GM18511 (cell line): ENCODE measurements at regions not wholly inside any gene's neighbourhood (a gene's known extent, or its start where the extent isn't known, plus 50 kb on each side); places are given as distances from the start of the nearest gene placed in this dataset.
A peak's percentile ranks its signal among the peaks of the same experiment; 100 is the strongest.

ENCODE experiments used
- ATAC-seq: cut with Tn5 transposase; IDR thresholded peaks from one replicate; pipeline ENCODE4 v1.9.1; 2021; ENCODE audit warnings: mild to moderate bottlenecking, moderate library complexity; ENCODE audit not compliant: unreplicated experiment

GRCh38 chr10:88122145-88122544 lies 258.7 kb downstream of the PTEN start:
- ATAC-seq: no peak

- no peak for ATAC-seq
These were observed 259.2 kb downstream of the PTEN start for GRCh38 chr10:88122576-88122975.

- ATAC-seq: no peak
These were observed 262.3 kb downstream of the PTEN start for GRCh38 chr10:88125766-88126165.

GRCh38 chr10:88126699-88127098 lies 263.3 kb downstream of the PTEN start:
- no peak for ATAC-seq

GRCh38 chr10:88127269-88127668 lies 263.8 kb downstream of the PTEN start:
- ATAC-seq: no peak

- no peak for ATAC-seq
These were observed 264.3 kb downstream of the PTEN start for GRCh38 chr10:88127766-88128165.

GRCh38 chr10:88129013-88129412 lies 265.6 kb downstream of the PTEN start:
- no peak for ATAC-seq

- ATAC-seq: no peak
These were observed 267.5 kb downstream of the PTEN start for GRCh38 chr10:88130912-88131311.

GRCh38 chr10:88131511-88132139 lies 268.2 kb downstream of the PTEN start:
- ATAC-seq: no peak

- no peak for ATAC-seq
These were observed 273.3 kb downstream of the PTEN start for GRCh38 chr10:88136712-88137111.

GRCh38 chr10:88138319-88138848 lies 275.0 kb downstream of the PTEN start:
- ATAC-seq: peak; percentile 91

- ATAC-seq: no peak
These were observed 283.8 kb downstream of the PTEN start for GRCh38 chr10:88147000-88147798.

GRCh38 chr10:88149906-88150305 lies 286.5 kb downstream of the PTEN start:
- no peak for ATAC-seq

- no peak for ATAC-seq
These were observed 286.9 kb downstream of the PTEN start for GRCh38 chr10:88150339-88150738.

- peak; percentile 77 for ATAC-seq
These were observed 289.3 kb downstream of the PTEN start for GRCh38 chr10:88152728-88153133.

- no peak for ATAC-seq
These were observed 291.3 kb downstream of the PTEN start for GRCh38 chr10:88154596-88155250.

- ATAC-seq: no peak
These were observed 292.9 kb downstream of the PTEN start for GRCh38 chr10:88156341-88156740.

- no peak for ATAC-seq
These were observed 294.6 kb downstream of the PTEN start for GRCh38 chr10:88157981-88158465.

- no peak for ATAC-seq
These were observed 295.2 kb downstream of the PTEN start for GRCh38 chr10:88158526-88159122.

- ATAC-seq: no peak
These were observed 295.9 kb downstream of the PTEN start for GRCh38 chr10:88159127-88159829.

- no peak for ATAC-seq
These were observed 297.6 kb downstream of the PTEN start for GRCh38 chr10:88161070-88161469.
